Fibroblast of mammary gland (primary cell): ENCODE measurements at regions not wholly inside any gene's neighbourhood (a gene's known extent, or its start where the extent isn't known, plus 50 kb on each side); places are given as distances from the start of the nearest gene placed in this dataset.

Experiments used
- DNase-seq: peaks from one replicate; pipeline ENCODE4 v3.0.0-alpha.2; 2010; ENCODE audit warnings: low read depth
- H3K4me3 ChIP-seq: 2 replicates; pipeline ENCODE4 v1.5.1; 2011; ENCODE audit warnings: low read depth, mild to moderate bottlenecking, low read length, moderate library complexity; ENCODE audit not compliant: control insufficient read depth
- TF ChIP-seq, protein P1 (sequence below): conservative IDR thresholded peaks from 2 replicates; pipeline ENCODE4 v1.5.1; 2011; ENCODE audit warnings: low read depth, low read length, inconsistent platforms; ENCODE audit not compliant: control insufficient read depth, insufficient read depth

DNA sequence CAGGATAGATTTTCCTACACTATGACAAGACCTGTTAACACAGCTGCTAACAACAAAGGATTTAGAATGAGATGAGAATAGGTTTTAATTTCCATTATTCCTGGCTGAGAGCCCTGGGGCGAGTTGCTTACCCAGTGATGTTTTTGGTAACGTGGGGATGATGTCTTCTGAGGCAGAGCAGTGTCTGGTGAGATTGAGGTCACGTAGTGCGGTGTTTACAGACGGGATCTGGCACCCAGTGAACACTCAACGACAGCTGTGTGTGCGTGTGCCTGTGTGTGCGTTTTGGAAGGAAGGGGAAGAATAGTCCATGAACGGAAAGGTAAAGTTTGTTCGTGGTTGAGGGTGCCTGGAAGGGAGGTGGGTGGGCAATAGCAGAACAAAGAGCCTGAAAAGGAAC is 384.7 kb downstream of the C6orf118 start:
- no peak overlapping the region for H3K4me3 ChIP-seq
- no peak for DNase-seq
- TF ChIP-seq, protein P1, sequence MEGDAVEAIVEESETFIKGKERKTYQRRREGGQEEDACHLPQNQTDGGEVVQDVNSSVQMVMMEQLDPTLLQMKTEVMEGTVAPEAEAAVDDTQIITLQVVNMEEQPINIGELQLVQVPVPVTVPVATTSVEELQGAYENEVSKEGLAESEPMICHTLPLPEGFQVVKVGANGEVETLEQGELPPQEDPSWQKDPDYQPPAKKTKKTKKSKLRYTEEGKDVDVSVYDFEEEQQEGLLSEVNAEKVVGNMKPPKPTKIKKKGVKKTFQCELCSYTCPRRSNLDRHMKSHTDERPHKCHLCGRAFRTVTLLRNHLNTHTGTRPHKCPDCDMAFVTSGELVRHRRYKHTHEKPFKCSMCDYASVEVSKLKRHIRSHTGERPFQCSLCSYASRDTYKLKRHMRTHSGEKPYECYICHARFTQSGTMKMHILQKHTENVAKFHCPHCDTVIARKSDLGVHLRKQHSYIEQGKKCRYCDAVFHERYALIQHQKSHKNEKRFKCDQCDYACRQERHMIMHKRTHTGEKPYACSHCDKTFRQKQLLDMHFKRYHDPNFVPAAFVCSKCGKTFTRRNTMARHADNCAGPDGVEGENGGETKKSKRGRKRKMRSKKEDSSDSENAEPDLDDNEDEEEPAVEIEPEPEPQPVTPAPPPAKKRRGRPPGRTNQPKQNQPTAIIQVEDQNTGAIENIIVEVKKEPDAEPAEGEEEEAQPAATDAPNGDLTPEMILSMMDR = no peak

DNA sequence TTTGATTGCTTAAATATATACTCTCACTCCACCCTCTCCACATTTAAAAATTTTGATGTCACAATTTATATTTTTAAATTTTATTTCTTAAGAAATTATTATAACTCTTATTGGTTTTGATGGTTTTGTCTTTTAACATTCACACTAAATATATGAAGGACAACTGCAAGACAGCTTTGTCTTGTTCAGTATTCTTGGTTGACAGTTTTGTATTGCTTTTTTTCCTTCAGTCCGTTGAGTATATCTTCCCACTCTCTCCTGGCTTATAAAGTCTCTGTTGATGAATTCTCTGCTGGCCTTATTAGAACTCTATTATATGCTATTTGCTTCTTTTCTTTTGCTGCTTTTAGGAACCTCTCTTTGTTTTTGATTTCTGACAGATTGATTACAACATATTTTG is 392.2 kb downstream of the C6orf118 start:
- DNase-seq = no peak
- no peak overlapping the region for H3K4me3 ChIP-seq
- TF ChIP-seq, protein P1 = no peak

DNA sequence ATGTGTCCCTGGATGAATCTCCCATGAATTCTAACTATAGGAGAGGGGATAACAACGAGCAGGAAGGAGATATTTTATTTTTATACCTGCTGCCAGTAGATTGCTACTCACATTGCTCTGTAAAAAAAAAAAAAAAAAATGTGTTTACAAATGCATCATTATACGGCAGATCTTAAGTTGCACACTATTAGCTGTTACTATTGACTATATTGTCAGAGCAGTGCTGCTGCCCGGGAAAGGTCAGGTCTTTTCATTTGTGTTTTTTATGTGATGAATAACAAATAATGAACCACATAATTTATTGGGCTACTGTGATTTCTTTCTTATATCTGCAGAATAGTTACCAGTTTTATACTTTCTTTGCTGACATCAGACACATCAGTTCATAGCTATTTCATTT is 393.3 kb downstream of the C6orf118 start:
- no peak for DNase-seq
- no peak overlapping the region for H3K4me3 ChIP-seq
- TF ChIP-seq, protein P1 = no peak

GRCh38 chr6:164911873-164912580 is 397.4 kb downstream of the C6orf118 start:
- no peak overlapping the region for H3K4me3 ChIP-seq
- TF ChIP-seq, protein P1 = no peak
- DNase-seq = no peak

DNA sequence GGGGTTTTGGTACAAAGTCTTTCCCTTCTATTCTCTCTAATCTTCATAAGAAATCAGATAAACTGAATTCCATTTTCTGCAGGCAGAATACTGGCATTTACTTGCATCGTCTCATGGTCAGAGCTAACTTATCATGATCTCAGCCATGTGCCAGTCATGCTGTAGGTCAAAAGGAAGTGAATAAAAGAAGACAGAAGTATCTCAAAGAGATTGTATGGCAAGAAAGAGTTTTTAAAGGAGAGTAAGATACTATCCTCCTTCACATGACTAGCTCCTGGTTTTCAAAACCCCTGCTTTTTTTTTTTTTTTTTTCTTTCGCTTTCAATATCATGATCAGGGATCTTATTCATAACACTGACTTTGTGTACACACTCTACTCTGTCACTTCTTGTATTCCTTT is 398.3 kb downstream of the C6orf118 start:
- H3K4me3 ChIP-seq = no peak overlapping the region
- no peak for DNase-seq
- TF ChIP-seq, protein P1 = no peak

DNA sequence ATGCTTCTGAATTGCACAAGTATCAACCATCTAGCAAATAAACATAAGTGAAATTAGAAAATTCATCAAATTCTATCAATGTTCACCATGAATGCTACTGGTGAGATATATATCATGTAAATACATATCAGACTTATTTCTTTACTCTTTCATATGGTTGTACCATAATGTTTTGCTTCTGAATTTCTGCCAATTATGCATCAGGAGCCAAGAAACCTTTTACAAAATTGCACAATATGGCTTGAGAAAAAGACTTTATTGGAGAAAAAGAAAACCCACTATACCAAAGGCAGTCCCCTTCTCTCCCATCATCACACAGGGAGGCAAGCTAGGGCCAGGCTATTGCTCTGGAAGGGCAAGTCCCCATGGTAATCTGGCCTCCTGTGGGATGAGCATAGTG is 402.6 kb downstream of the C6orf118 start:
- H3K4me3 ChIP-seq = no peak overlapping the region
- DNase-seq = no peak
- TF ChIP-seq, protein P1 = no peak

DNA sequence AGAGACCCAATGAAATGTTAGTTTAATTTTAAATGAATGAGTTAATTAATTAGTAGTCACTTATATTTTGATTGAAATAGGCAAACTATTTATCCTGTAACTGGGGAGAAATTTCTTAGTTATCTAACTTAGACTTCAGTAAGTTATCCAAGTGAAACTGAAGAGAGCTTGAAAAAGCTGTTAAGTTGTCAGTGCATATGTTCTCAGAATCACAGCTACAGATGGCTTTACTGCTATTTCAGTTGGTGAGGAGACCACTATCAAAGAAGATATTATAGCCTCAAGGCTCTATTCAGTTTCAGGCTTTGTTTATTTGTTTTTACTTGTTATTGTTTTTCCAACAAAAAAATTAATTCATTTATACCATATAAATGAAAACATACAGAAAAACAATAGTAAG is 404.1 kb downstream of the C6orf118 start:
- no peak for DNase-seq
- TF ChIP-seq, protein P1 = no peak
- no peak overlapping the region for H3K4me3 ChIP-seq
